Keratinocyte (primary cell): ENCODE measurements at regions not wholly inside any gene's neighbourhood (a gene's known extent, or its start where the extent isn't known, plus 50 kb on each side); places are given as distances from the start of the nearest gene placed in this dataset.

ENCODE experiments used
- DNase-seq: peaks from one replicate; pipeline ENCODE4 v3.0.0-alpha.2; 2011; ENCODE audit warnings: low read depth, missing footprints, low spot score
- FAIRE-seq: peaks from 2 replicates; lab custom pipeline; 2011; peaks lifted over from hg19 to GRCh38; lab: Jason Lieb, UNC
- H2AFZ ChIP-seq: 2 replicates; pipeline ENCODE4 v1.6.0; 2012; ENCODE audit warnings: low read length, control low read depth, inconsistent platforms; ENCODE audit not compliant: control insufficient read depth
- H3K27ac ChIP-seq: 2 replicates; pipeline ENCODE4 v1.5.1; 2011; ENCODE audit warnings: low read length; ENCODE audit not compliant: control insufficient read depth, insufficient read depth
- H3K27me3 ChIP-seq: 3 replicates; pipeline ENCODE4 v1.6.0; 2011; ENCODE audit warnings: low read length; ENCODE audit not compliant: control insufficient read depth, insufficient read depth; ENCODE audit errors: extremely low read depth
- H3K36me3 ChIP-seq, 2 experiments: 2 replicates in 1 of 2; 3 replicates in 1 of 2; pipeline ENCODE4 v1.5.1; 2011; ENCODE audit warnings: low read length in 2 of 2, mild to moderate bottlenecking in 1 of 2; ENCODE audit not compliant: control insufficient read depth in 2 of 2, insufficient read depth in 2 of 2; ENCODE audit errors: extremely low read depth in 1 of 2
- H3K4me1 ChIP-seq: 3 replicates; pipeline ENCODE4 v1.5.1; 2011; ENCODE audit warnings: low read length; ENCODE audit not compliant: control insufficient read depth, insufficient read depth; ENCODE audit errors: extremely low read depth
- H3K4me2 ChIP-seq: 3 replicates; pipeline ENCODE4 v1.6.0; 2011; ENCODE audit warnings: low read depth, low read length; ENCODE audit not compliant: control insufficient read depth, insufficient read depth; ENCODE audit errors: extremely low read depth
- H3K4me3 ChIP-seq, 3 experiments: fragments of 200-600 bp in 1 of 3; sonication (generic) in 1 of 3; 2 replicates in 2 of 3; 3 replicates in 1 of 3; pipeline ENCODE4 v1.5.1; 2011 to 2016; ENCODE audit warnings: low read length in 3 of 3, mild to moderate bottlenecking in 3 of 3, control low read depth in 2 of 3, inconsistent platforms in 1 of 3, low read depth in 1 of 3, mixed read lengths in 1 of 3, mixed run types in 1 of 3, moderate library complexity in 1 of 3; ENCODE audit not compliant: control insufficient read depth in 2 of 3, insufficient read depth in 2 of 3; ENCODE audit errors: extremely low read depth in 1 of 3
- H3K79me2 ChIP-seq: 2 replicates; pipeline ENCODE4 v1.6.0; 2012; ENCODE audit warnings: low read length; ENCODE audit not compliant: control insufficient read depth, insufficient read depth
- H3K9ac ChIP-seq: 3 replicates; pipeline ENCODE4 v1.6.0; 2011; ENCODE audit warnings: low read length; ENCODE audit not compliant: control insufficient read depth, insufficient read depth; ENCODE audit errors: extremely low read depth
- H3K9me1 ChIP-seq: 3 replicates; pipeline ENCODE4 v1.6.0; 2011; ENCODE audit warnings: low read length; ENCODE audit not compliant: control insufficient read depth, insufficient read depth; ENCODE audit errors: extremely low read depth
- H3K9me3 ChIP-seq: 2 replicates; pipeline ENCODE4 v1.5.1; 2012; ENCODE audit warnings: low read depth, low read length; ENCODE audit not compliant: control insufficient read depth
- H4K20me1 ChIP-seq: 3 replicates; pipeline ENCODE4 v1.6.0; 2011; ENCODE audit warnings: low read length; ENCODE audit not compliant: control insufficient read depth, insufficient read depth; ENCODE audit errors: extremely low read depth
- EZH2 ChIP-seq: IDR thresholded peaks from one replicate; pipeline ENCODE4 v1.6.1; 2012; ENCODE audit warnings: inconsistent platforms, mild to moderate bottlenecking, low read length, moderate library complexity
- dilution Hi-C: fragments of 300-500 bp; cut with MboI; formaldehyde crosslinking; loops from one replicate; pipeline ENCODE4 v1.7.0; 2020; ENCODE audit warnings: low sequenced_read_pairs; ENCODE audit not compliant: extremely low pct_ligation_motif_present
- TF ChIP-seq, protein P1 (sequence below), 3 experiments: IDR thresholded peaks in 1 of 3; conservative IDR thresholded peaks in 1 of 3; optimal IDR thresholded peaks in 1 of 3; 2 replicates in 2 of 3; 3 replicates in 1 of 3; pipeline versions ENCODE3 to v1.5.1; 2011; ENCODE audit warnings: low read length in 3 of 3, mild to moderate bottlenecking in 3 of 3, moderate library complexity in 2 of 3, control low read depth in 1 of 3, inconsistent platforms in 1 of 3; ENCODE audit not compliant: insufficient read depth in 2 of 3; ENCODE audit errors: extremely low read depth in 1 of 3

- FAIRE-seq = no peak
Measured at GRCh38 chr1:38766125-38766524, 93.4 kb downstream of the RRAGC start.

DNA sequence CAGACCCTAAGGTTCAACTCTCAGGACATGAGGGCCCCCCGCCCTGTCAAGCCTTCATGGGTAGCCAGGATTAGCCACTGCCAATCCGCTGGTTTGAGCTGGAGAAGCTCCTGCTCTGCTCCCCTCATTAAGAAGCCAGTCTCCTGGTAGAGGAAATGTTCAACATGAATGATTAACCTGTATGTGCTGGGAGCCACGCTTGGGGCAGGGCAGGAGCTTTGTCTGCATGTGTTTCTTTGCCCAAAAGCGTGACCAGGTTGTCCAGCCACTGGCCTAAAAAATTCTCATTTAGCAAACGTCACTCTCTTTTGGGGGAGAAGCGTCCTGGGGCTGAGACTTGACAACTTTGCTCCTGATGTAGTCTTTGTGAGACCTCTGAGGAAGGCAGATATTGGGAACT lies 96.5 kb downstream of the RRAGC start:
- H3K36me3 ChIP-seq = no peaks in the 10 kb centered on the region
- H3K4me2 ChIP-seq = no peak overlapping the region
- no peaks in the 10 kb centered on the region for H3K9me1 ChIP-seq
- H3K4me1 ChIP-seq = no peaks in the 10 kb centered on the region
- dilution Hi-C loops = no loop called here
- H3K27me3 ChIP-seq = peaks cover 7% of the 10 kb centered on the region
- no peaks in the 10 kb centered on the region for H3K9me3 ChIP-seq
- no peaks in the 10 kb centered on the region for H3K79me2 ChIP-seq
- DNase-seq (no peak), FAIRE-seq (no peak)
- H4K20me1 ChIP-seq = no peaks in the 10 kb centered on the region
- no peak overlapping the region for H3K4me3 ChIP-seq
- no peak overlapping the region for H3K9ac ChIP-seq
- no peak overlapping the region for H3K27ac ChIP-seq
- TF ChIP-seq, protein P1, sequence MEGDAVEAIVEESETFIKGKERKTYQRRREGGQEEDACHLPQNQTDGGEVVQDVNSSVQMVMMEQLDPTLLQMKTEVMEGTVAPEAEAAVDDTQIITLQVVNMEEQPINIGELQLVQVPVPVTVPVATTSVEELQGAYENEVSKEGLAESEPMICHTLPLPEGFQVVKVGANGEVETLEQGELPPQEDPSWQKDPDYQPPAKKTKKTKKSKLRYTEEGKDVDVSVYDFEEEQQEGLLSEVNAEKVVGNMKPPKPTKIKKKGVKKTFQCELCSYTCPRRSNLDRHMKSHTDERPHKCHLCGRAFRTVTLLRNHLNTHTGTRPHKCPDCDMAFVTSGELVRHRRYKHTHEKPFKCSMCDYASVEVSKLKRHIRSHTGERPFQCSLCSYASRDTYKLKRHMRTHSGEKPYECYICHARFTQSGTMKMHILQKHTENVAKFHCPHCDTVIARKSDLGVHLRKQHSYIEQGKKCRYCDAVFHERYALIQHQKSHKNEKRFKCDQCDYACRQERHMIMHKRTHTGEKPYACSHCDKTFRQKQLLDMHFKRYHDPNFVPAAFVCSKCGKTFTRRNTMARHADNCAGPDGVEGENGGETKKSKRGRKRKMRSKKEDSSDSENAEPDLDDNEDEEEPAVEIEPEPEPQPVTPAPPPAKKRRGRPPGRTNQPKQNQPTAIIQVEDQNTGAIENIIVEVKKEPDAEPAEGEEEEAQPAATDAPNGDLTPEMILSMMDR (optimal IDR thresholded peaks at IDR 0.05 in 1 of 3, IDR thresholded peaks at IDR 0.05 in 1 of 3, conservative IDR thresholded peaks at IDR 0.05 in 1 of 3; ENCODE audit: extremely low read depth in 1 of 3, insufficient read depth in 2 of 3, low read length in 3 of 3) = no peak
- TF ChIP-seq EZH2 = no peak
- H2AFZ ChIP-seq = no peak overlapping the region

More at GRCh38 chr1:38766125-38766524, 93.4 kb downstream of the RRAGC start:
- Histone ChIP-seq H3K9me3 (no peaks in the 10 kb centered on the region), H3K27ac (no peak overlapping the region), H3K4me3 (no peak overlapping the region), H4K20me1 (no peaks in the 10 kb centered on the region), H3K27me3 (peaks cover 7% of the 10 kb centered on the region), H3K4me2 (no peak overlapping the region), H3K9ac (no peak overlapping the region), H3K36me3 (no peaks in the 10 kb centered on the region), H3K4me1 (no peaks in the 10 kb centered on the region), H3K9me1 (no peaks in the 10 kb centered on the region), H3K79me2 (no peaks in the 10 kb centered on the region), H2AFZ (no peak overlapping the region)
- TF ChIP-seq, protein P1 (optimal IDR thresholded peaks at IDR 0.05 in 1 of 3, IDR thresholded peaks at IDR 0.05 in 1 of 3, conservative IDR thresholded peaks at IDR 0.05 in 1 of 3; ENCODE audit: extremely low read depth in 1 of 3, insufficient read depth in 2 of 3, low read length in 3 of 3) = no peak
- TF ChIP-seq EZH2 = no peak
- no peak for DNase-seq
- dilution Hi-C loops = no loop called here
